Gastrocnemius medialis (tissue), 4 donors: ENCODE measurements at regions not wholly inside any gene's neighbourhood (a gene's known extent, or its start where the extent isn't known, plus 50 kb on each side); places are given as distances from the start of the nearest gene placed in this dataset.

ENCODE experiments used
- ATAC-seq, 2 donors: fragments of 150-250 bp; one replicate each; pipeline ENCODE4 v1.9.1; 2016
- DNase-seq, 2 donors: peaks; one replicate each; pipeline ENCODE4 v3.0.0-alpha.2; 2019
- H3K27ac ChIP-seq, 4 donors: fragments of 200-600 bp; sonication (generic); 1 replicate in 1 of 4; 2 replicates in 3 of 4; pipeline ENCODE4 v1.5.1; 2016 to 2018; ENCODE audit warnings: mild to moderate bottlenecking in 2 of 4, moderate library complexity in 1 of 4
- H3K27me3 ChIP-seq, 3 donors: fragments of 200-600 bp; sonication (generic) in 2 of 3; 1 replicate in 1 of 3; 2 replicates in 2 of 3; pipeline versions ENCODE4 v1.5.1 to v1.6.0; 2016 to 2019; ENCODE audit warnings: mild to moderate bottlenecking in 1 of 3, moderate library complexity in 1 of 3
- H3K36me3 ChIP-seq, 2 donors: fragments of 200-600 bp; sonication (generic) in 1 of 2; one replicate each; pipeline ENCODE4 v1.5.1; 2017 to 2018
- H3K4me1 ChIP-seq, 2 donors: fragments of 200-600 bp; sonication (generic) in 1 of 2; one replicate each; pipeline ENCODE4 v1.5.1; 2016 to 2017; ENCODE audit warnings: mild to moderate bottlenecking in 2 of 2
- H3K4me3 ChIP-seq, 4 donors: fragments of 200-600 bp; sonication (generic) in 3 of 4; 1 replicate in 1 of 4; 2 replicates in 3 of 4; pipeline ENCODE4 v1.5.1; 2016 to 2019; ENCODE audit warnings: mild to moderate bottlenecking in 2 of 4
- H3K9me3 ChIP-seq, 3 donors: fragments of 200-600 bp; sonication (generic) in 2 of 3; 1 replicate in 1 of 3; 2 replicates in 2 of 3; pipeline ENCODE4 v1.5.1; 2016 to 2019
- POLR2A ChIP-seq, 2 donors: fragments of 450-650 bp; IDR thresholded peaks; one replicate each; pipeline ENCODE4 v1.6.1; 2017; ENCODE audit warnings: antibody characterized with exemption in 2 of 2, mild to moderate bottlenecking in 2 of 2, moderate library complexity in 2 of 2
- in situ Hi-C, 4 donors: fragments of 200-750 bp; cut with MboI; loops; one replicate each; pipeline versions ENCODE4 v1.15.0 to v1.8.0; 2017; ENCODE audit warnings: low sequenced_read_pairs in 4 of 4
- intact Hi-C: fragments of 100-400 bp; cut with DNase I; formaldehyde crosslinking; loops from one replicate; pipeline ENCODE4 v1.15.1; 2023; ENCODE audit warnings: low total_unique reads
- TF ChIP-seq, protein P1 (sequence below), 5 experiments: fragments of 450-650 bp in 3 of 5; fragments of 200-600 bp in 2 of 5; sonication (generic) in 2 of 5; IDR thresholded peaks in 4 of 5; conservative IDR thresholded peaks in 1 of 5; 1 replicate in 4 of 5; 2 replicates in 1 of 5; pipeline ENCODE4 v1.5.1; 2016 to 2019; ENCODE audit warnings: antibody characterized with exemption in 5 of 5, mild to moderate bottlenecking in 3 of 5, moderate library complexity in 3 of 5

DNA sequence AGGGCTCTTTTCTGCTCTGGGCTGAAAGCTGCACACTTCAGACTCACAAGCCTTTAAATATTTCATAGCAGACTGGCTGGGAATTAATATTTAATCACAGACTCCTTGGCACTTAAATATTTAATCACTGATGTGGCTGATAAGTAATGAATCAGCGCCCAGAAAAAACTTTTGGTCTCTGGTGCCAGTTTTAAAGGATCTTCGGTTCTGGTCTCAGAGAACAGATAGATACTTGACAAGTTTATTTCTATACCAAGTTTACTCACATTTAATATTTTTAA is 201.2 kb downstream of the MYCN start:
- intact Hi-C loops: no loop called here
- in situ Hi-C loops: no loop called here
- no peak for TF ChIP-seq POLR2A (IDR thresholded peaks at IDR 0.05)
- TF ChIP-seq, protein P1, sequence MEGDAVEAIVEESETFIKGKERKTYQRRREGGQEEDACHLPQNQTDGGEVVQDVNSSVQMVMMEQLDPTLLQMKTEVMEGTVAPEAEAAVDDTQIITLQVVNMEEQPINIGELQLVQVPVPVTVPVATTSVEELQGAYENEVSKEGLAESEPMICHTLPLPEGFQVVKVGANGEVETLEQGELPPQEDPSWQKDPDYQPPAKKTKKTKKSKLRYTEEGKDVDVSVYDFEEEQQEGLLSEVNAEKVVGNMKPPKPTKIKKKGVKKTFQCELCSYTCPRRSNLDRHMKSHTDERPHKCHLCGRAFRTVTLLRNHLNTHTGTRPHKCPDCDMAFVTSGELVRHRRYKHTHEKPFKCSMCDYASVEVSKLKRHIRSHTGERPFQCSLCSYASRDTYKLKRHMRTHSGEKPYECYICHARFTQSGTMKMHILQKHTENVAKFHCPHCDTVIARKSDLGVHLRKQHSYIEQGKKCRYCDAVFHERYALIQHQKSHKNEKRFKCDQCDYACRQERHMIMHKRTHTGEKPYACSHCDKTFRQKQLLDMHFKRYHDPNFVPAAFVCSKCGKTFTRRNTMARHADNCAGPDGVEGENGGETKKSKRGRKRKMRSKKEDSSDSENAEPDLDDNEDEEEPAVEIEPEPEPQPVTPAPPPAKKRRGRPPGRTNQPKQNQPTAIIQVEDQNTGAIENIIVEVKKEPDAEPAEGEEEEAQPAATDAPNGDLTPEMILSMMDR (IDR thresholded peaks at IDR 0.05 in 4 of 5, conservative IDR thresholded peaks at IDR 0.05 in 1 of 5): no peak
- ATAC-seq: no peak
- Histone ChIP-seq H3K9me3 (no peaks in the 10 kb centered on the region), H3K4me1 (no peaks in the 10 kb centered on the region), H3K36me3 (no peaks in the 10 kb centered on the region), H3K27me3 (no peaks in the 10 kb centered on the region), H3K4me3 (no peak overlapping the region), H3K27ac (no peak overlapping the region)
- no peak for DNase-seq

- TF ChIP-seq POLR2A (IDR thresholded peaks at IDR 0.05): no peak
- TF ChIP-seq, protein P1 (IDR thresholded peaks at IDR 0.05 in 4 of 5, conservative IDR thresholded peaks at IDR 0.05 in 1 of 5): no peak
- Histone ChIP-seq H3K36me3 (no peaks in the 10 kb centered on the region), H3K4me1 (no peaks in the 10 kb centered on the region), H3K4me3 (no peak overlapping the region), H3K9me3 (no peaks in the 10 kb centered on the region), H3K27me3 (no peaks in the 10 kb centered on the region), H3K27ac (no peak overlapping the region)
- in situ Hi-C loops: no loop called here
- ATAC-seq (no peak), DNase-seq (no peak)
- intact Hi-C loops: no loop called here
Measured at GRCh38 chr2:16140771-16141640, 200.7 kb downstream of the MYCN start.

GRCh38 chr2:16139663-16140615 is 199.6 kb downstream of the MYCN start:
- ATAC-seq: no peak
- Histone ChIP-seq H3K27me3 (no peaks in the 10 kb centered on the region), H3K9me3 (no peaks in the 10 kb centered on the region), H3K4me3 (no peak overlapping the region), H3K27ac (no peak overlapping the region), H3K36me3 (no peaks in the 10 kb centered on the region), H3K4me1 (no peaks in the 10 kb centered on the region)
- intact Hi-C loops (no loop called here), in situ Hi-C loops (no loop called here)
- TF ChIP-seq POLR2A (IDR thresholded peaks at IDR 0.05): no peak
- TF ChIP-seq, protein P1 (IDR thresholded peaks at IDR 0.05 in 4 of 5, conservative IDR thresholded peaks at IDR 0.05 in 1 of 5): no peak
- no peak for DNase-seq

GRCh38 chr2:16138811-16139662 is 198.7 kb downstream of the MYCN start:
- Histone ChIP-seq H3K36me3 (no peaks in the 10 kb centered on the region), H3K27ac (no peak overlapping the region), H3K27me3 (no peaks in the 10 kb centered on the region), H3K9me3 (no peaks in the 10 kb centered on the region), H3K4me1 (no peaks in the 10 kb centered on the region), H3K4me3 (no peak overlapping the region)
- no peak for DNase-seq
- in situ Hi-C loops (no loop called here), intact Hi-C loops (no loop called here)
- no peak for ATAC-seq
- TF ChIP-seq, protein P1 (IDR thresholded peaks at IDR 0.05 in 4 of 5, conservative IDR thresholded peaks at IDR 0.05 in 1 of 5): no peak
- no peak for TF ChIP-seq POLR2A (IDR thresholded peaks at IDR 0.05)
